Fibroblast of pulmonary artery (primary cell): ENCODE measurements at regions not wholly inside any gene's neighbourhood (a gene's known extent, or its start where the extent isn't known, plus 50 kb on each side); places are given as distances from the start of the nearest gene placed in this dataset.

ENCODE experiments used
- DNase-seq: peaks from one replicate; pipeline ENCODE4 v3.0.0-alpha.2; 2010; ENCODE audit warnings: low read depth
- H3K4me3 ChIP-seq: replicated peaks from 2 replicates; pipeline ENCODE4 v1.5.1; 2011; ENCODE audit warnings: low read depth, mild to moderate bottlenecking, control low read depth, low read length, moderate library complexity
- TF ChIP-seq, protein P1 (sequence below): IDR thresholded peaks from 2 replicates; pipeline ENCODE4 v1.5.1; 2011; ENCODE audit warnings: mild to moderate bottlenecking, control low read depth, low read length, inconsistent platforms; ENCODE audit errors: missing control alignments

DNA sequence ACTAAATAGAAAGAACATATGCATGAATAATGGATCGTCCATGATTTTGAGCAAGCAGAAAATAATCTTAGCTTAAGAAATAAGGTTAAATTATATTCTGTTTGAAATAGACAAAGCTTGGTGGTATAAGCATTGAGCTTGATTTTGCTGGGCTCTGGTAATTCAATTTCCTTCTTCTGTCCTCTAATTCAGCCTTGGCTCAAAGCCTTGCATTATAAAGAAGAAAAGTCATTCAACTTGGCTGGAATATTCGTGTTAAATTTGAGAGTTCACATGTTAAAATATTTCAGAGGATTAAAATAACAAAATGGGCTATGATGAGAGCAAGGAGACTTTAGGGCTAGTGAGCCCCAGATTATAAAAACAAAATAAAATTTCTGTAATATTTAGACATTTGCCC, 415.4 kb upstream of the PCDH20 start:
- H3K4me3 ChIP-seq, result no peak overlapping the region
- TF ChIP-seq, protein P1, sequence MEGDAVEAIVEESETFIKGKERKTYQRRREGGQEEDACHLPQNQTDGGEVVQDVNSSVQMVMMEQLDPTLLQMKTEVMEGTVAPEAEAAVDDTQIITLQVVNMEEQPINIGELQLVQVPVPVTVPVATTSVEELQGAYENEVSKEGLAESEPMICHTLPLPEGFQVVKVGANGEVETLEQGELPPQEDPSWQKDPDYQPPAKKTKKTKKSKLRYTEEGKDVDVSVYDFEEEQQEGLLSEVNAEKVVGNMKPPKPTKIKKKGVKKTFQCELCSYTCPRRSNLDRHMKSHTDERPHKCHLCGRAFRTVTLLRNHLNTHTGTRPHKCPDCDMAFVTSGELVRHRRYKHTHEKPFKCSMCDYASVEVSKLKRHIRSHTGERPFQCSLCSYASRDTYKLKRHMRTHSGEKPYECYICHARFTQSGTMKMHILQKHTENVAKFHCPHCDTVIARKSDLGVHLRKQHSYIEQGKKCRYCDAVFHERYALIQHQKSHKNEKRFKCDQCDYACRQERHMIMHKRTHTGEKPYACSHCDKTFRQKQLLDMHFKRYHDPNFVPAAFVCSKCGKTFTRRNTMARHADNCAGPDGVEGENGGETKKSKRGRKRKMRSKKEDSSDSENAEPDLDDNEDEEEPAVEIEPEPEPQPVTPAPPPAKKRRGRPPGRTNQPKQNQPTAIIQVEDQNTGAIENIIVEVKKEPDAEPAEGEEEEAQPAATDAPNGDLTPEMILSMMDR, result no peak
- DNase-seq, result no peak

DNA sequence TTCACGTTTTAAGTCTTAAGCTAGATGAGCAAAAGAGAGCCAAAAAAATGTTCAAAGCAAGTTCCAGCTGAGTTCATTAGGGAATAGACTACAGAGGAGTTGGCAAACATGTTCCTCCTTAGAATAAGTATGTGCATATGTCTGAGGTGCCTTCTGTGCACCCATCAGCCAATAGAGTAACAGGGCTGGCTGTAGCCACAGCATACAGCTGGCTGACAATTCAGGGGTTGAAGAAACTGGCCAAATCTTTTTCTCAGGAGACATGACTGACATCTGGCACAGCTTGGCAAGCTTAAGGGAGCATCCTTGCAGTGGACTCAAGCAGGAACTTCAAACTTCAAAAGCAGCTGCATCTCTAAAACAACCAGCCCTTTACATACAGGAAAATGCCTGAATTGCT, 414.8 kb upstream of the PCDH20 start:
- H3K4me3 ChIP-seq, result no peak overlapping the region
- DNase-seq, result no peak
- TF ChIP-seq, protein P1, result no peak

DNA sequence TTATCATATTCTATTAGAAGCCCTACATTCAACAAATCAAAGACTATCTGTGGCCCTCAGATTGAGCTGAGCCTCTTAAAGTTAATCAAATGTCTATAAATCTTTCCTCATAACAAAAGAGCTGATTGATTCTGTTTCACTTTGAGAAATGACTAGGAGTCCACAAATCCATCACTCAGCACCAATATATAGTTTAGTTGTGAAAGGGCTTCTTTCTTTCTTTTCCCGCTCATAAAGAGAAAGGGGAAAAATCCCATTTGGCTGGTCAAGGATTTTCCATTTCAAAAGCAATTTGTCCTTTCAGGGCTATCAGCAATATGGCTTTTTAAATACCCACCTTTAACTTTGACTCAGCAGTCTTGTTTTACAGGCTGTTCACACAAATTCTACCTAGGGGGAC, 408.5 kb upstream of the PCDH20 start:
- no peak for DNase-seq
- TF ChIP-seq, protein P1, result no peak
- H3K4me3 ChIP-seq, result no peak overlapping the region

DNA sequence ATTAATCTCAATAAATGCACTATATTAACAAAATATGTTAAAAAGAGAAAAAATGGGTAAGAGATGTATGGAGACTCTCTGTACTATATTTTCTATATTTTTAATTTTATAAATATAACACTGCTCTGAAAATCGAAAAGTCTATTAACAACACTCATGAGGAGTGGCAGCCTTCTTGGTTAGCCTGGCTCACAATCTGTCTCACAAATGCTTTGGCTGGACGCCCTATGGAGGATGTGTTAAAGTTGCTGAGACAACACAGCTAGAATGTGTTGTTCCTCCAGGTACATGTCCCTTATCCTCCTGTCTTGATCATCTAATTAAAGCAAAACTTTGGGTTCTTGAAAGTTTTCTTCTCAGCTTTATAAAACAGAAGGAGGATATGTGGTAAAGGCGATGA, 396.6 kb upstream of the PCDH20 start:
- TF ChIP-seq, protein P1, result no peak
- H3K4me3 ChIP-seq, result no peak overlapping the region
- DNase-seq, result no peak

DNA sequence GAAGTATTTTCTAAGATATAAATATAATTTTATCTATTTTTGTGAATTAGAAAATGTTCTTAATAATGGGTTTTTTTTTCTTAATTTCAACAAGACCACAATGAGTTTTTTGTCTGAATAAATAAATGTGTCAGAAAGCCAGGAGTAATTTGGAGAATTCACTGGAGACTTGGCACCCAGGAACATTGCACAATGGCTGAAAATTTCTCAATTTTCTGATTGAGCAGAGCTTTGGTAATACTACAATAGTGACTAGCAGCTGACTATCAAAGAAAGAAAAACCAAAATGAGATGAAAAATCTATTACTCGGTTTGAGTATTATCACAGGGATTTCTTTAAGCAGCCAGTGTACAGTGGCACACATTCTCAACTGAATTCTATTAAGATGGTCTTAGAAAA, 394.4 kb upstream of the PCDH20 start:
- no peak for DNase-seq
- H3K4me3 ChIP-seq, result no peak overlapping the region
- TF ChIP-seq, protein P1, result no peak

DNA sequence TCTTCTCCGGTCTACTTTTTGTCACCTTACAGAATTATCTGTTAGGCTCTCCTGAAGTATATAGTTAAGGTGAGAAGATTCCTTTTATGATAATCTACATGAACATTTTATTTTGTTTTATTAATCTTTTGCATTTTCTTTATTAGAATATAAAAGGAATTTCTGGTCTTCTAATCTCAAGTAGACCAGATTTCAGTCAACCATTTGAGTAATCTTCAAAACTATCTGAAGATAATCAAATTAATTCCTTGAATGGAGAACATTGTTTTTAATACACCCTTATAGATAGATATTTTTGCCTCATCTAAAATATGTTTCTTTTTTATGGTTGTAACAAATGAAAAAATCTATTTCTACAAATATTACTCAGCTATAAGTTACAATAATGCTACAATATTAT, 381.7 kb upstream of the PCDH20 start:
- TF ChIP-seq, protein P1, result no peak
- H3K4me3 ChIP-seq, result no peak overlapping the region
- DNase-seq, result no peak

DNA sequence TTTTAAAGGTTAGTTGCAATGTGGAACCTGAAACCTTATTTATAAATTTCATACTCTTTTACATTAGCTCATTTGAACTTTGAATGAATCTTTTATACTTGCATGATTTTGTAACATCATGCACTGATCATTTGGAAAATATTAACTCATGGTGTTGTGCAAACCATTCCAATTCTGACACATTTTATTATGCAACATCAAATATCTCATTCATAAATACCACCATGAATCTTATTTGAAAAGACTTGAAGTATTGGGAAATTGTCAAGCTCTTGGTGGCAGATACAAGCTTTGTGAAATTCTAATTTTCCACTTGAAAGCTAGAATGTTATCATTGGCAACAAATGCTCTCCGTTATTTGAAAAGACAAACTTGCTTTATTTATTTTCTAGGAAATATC, 379.9 kb upstream of the PCDH20 start:
- no peak overlapping the region for H3K4me3 ChIP-seq
- TF ChIP-seq, protein P1, result no peak
- DNase-seq, result peak; percentile 27
